Right ventricle myocardium inferior (tissue), 1 donor: ENCODE measurements at regions not wholly inside any gene's neighbourhood (a gene's known extent, or its start where the extent isn't known, plus 50 kb on each side); places are given as distances from the start of the nearest gene placed in this dataset.
"Not testable (repeated sequence)": the region's sequence is repeated elsewhere in the genome, so short reads cannot be mapped to it uniquely, and the experiment has no call there.

Source experiments
- ATAC-seq: fragments of 200-7000 bp; cut with Tn5 transposase; one replicate; pipeline ENCODE4 v1.9.1; 2020; ENCODE audit warnings: mild to moderate bottlenecking, moderate library complexity
- DNase-seq: peaks from one replicate; pipeline ENCODE4 v3.0.0; 2021; ENCODE audit errors: missing footprints
- intact Hi-C: fragments of 100-400 bp; cut with DNase I; formaldehyde crosslinking; loops from one replicate; pipeline ENCODE4 v1.11.0; 2022
- donor health status: DM: no; HTN: yes; CAD: no; lungs with severe emphysema.

GRCh38 chr6:92292067-92292466 is 1127.3 kb downstream of the EPHA7 start:
- intact Hi-C loops, result no loop called here
- no peak for DNase-seq
- ATAC-seq, result no peak

- ATAC-seq (no peak), DNase-seq (no peak)
- intact Hi-C loops, result no loop called here
Measured at GRCh38 chr6:92289831-92290230, 1129.5 kb downstream of the EPHA7 start.

- ATAC-seq (no peak), DNase-seq (no peak)
- intact Hi-C loops, result no loop called here
Measured at GRCh38 chr6:92281571-92282076, 1137.7 kb downstream of the EPHA7 start.

- intact Hi-C loops, result no loop called here
- DNase-seq, result no peak
Measured at GRCh38 chr6:92275150-92275549, 1144.2 kb downstream of the EPHA7 start.

GRCh38 chr6:92274588-92274987 is 1144.8 kb downstream of the EPHA7 start:
- DNase-seq, result no peak
- no peak for ATAC-seq
- intact Hi-C loops, result no loop called here

More at GRCh38 chr6:92275150-92275549, 1144.2 kb downstream of the EPHA7 start:
- no peak for ATAC-seq

GRCh38 chr6:92273694-92274093 is 1145.7 kb downstream of the EPHA7 start:
- ATAC-seq (no peak), DNase-seq (no peak)
- intact Hi-C loops, result no loop called here

- intact Hi-C loops, result no loop called here
- DNase-seq (no peak), ATAC-seq (no peak)
Measured at GRCh38 chr6:92271091-92271490, 1148.3 kb downstream of the EPHA7 start.

- DNase-seq (no peak), ATAC-seq (no peak)
- intact Hi-C loops, result no loop called here
Measured at GRCh38 chr6:92270365-92270764, 1149.0 kb downstream of the EPHA7 start.

- intact Hi-C loops, result no loop called here
- DNase-seq (no peak), ATAC-seq (no peak)
Measured at GRCh38 chr6:92267335-92267734, 1152.0 kb downstream of the EPHA7 start.

- DNase-seq (no peak), ATAC-seq (no peak)
- intact Hi-C loops, result no loop called here
Measured at GRCh38 chr6:92263864-92264263, 1155.5 kb downstream of the EPHA7 start.

GRCh38 chr6:92259171-92259570 is 1160.2 kb downstream of the EPHA7 start:
- intact Hi-C loops, result no loop called here

GRCh38 chr6:92243315-92243714 is 1176.0 kb downstream of the EPHA7 start:
- no peak for ATAC-seq
- no peak for DNase-seq
- intact Hi-C loops, result no loop called here

More at GRCh38 chr6:92259171-92259570, 1160.2 kb downstream of the EPHA7 start:
- DNase-seq (no peak), ATAC-seq (no peak)

- intact Hi-C loops, result no loop called here
- ATAC-seq (no peak), DNase-seq (no peak)
Measured at GRCh38 chr6:92231171-92231701, 1188.1 kb downstream of the EPHA7 start.

- ATAC-seq, intact Hi-C loops, DNase-seq: not testable (repeated sequence)
Measured at GRCh38 chr6:92219987-92220386, 1199.4 kb downstream of the EPHA7 start.

GRCh38 chr6:92216717-92217116 is 1202.6 kb downstream of the EPHA7 start:
- ATAC-seq (no peak), DNase-seq (no peak)
- intact Hi-C loops, result no loop called here

- intact Hi-C loops, result no loop called here
- DNase-seq (no peak), ATAC-seq (no peak)
Measured at GRCh38 chr6:92201618-92202017, 1217.7 kb downstream of the EPHA7 start.

- intact Hi-C loops, result no loop called here
- DNase-seq (no peak), ATAC-seq (no peak)
Measured at GRCh38 chr6:92196325-92196724, 1223.0 kb downstream of the EPHA7 start.

- no peak for ATAC-seq
- intact Hi-C loops, result no loop called here
- no peak for DNase-seq
Measured at GRCh38 chr6:92195796-92196195, 1223.6 kb downstream of the EPHA7 start.

GRCh38 chr6:92188016-92188415 is 1231.3 kb downstream of the EPHA7 start:
- no peak for ATAC-seq

GRCh38 chr6:92184933-92185332 is 1234.4 kb downstream of the EPHA7 start:
- DNase-seq, result no peak
- ATAC-seq, result no peak
- intact Hi-C loops, result no loop called here

More at GRCh38 chr6:92188016-92188415, 1231.3 kb downstream of the EPHA7 start:
- intact Hi-C loops, result no loop called here
- DNase-seq, result no peak

GRCh38 chr6:92181347-92181746 is 1238.0 kb downstream of the EPHA7 start:
- ATAC-seq, result no peak
- intact Hi-C loops, result no loop called here
- DNase-seq, result no peak
